IPS-NIHi7 (cell line): ENCODE measurements at regions not wholly inside any gene's neighbourhood (a gene's known extent, or its start where the extent isn't known, plus 50 kb on each side); places are given as distances from the start of the nearest gene placed in this dataset.

Experiments used
- DNase-seq: peaks from one replicate; pipeline ENCODE4 v3.0.0; 2012; ENCODE audit warnings: mixed read lengths; ENCODE audit errors: extremely low spot score

DNA sequence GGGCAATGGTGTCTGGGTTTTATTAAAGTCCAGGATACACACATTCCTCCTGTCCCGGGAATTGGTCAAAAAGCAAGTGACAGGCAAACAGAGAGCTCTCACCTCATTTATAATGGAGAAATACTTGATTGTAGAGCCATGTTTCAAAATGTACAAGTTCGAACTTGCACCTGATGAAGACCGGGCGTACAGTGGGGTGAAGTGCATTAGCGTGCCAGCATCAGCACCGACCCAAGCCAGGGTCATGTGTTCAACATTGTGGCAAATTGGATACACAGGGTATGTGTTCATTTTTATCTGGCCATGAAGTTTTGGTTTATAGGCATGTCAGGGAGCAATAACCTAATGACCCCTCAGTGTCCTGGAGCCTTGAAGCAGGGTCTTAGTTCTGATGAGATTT lies 472.5 kb downstream of the IRX1 start:
- DNase-seq: no peak

DNA sequence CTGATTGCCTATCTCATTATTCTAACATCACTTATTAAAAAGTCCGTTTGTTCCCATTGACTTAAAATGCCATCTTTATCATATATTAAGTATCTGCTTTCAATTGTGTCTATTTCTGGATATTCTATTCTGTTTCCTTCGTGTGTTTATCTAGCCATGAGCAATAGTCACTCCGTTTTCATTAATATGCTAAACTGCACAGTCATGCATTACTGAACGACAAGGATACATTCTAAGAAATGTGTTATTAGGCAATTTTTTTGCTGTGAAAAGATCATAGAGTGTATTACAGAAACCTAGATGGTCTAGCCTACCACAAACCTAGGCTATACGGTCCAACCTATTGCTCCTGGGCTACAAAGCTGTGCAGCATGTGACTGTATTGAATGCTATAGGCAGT lies 482.9 kb downstream of the IRX1 start:
- no peak for DNase-seq

DNA sequence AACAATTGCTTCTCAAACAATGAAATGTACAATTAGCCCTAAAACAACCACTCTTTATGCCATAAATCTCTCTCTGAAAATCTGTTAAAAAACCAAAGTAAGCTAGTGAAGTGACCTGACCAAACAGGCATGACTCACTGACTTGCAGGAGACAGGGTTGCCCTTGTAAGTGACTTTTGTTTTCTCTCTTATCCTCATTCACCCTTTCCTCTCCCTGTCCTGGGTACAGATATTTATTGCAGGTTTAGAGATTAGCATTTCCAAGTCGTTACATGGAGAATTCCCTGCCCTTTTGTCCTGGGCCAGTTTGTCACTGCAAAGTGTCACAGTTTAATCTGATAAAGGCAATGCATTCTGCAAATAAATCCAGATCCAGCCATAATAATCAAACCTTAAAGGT lies 484.2 kb downstream of the IRX1 start:
- no peak for DNase-seq

DNA sequence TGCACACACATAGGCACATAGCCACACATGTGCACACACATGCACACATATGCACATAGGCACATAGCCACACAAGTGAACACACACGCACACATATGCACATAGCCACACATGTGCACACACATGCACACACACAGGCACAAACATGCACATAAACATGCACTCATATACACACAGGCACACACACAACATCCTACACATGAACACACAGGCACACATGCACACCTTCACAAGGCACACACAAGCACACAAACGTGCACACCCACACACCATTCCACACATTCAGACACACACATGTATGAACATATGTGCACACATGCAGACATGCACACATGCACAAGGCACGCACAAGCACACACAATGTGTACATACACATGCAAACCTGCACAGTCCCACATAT lies 484.7 kb downstream of the IRX1 start:
- no peak for DNase-seq

DNA sequence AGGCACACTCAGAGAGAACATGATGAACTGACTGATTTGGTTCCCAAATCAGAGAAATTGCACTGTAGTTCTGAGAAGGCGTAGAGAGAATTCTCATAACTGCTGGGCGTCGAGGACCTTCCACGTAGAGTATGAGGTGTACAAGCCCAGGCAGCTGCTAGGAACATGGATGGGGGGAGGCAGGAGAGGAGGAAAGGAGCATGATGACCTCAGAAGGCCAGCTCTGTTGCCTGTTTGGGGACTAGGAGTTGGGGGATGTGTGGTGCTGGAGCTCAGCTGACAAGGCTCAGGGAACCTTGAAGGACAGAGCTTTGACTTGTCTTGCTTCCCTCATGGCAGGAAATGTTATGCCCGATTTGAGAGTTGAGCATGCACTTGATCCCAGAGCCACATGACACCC lies 485.4 kb downstream of the IRX1 start:
- DNase-seq: no peak

DNA sequence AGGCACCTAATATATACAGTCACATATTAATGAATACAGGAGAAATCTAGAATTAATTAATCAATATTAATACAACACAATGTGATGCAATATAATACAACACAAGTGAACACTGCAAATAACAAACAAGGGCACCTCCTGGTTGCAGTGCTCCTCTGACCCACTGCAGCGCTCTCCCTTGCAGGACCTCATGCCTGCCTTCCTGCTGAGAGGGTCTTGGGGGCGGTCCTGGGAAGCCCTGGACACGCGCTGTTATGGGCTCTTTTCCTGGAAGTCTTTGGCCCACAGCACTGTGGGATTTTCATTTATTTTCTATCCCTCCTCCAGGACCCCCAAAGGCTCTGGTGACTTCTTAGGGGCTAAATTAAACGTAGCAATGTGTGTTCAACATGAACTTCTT lies 485.8 kb downstream of the IRX1 start:
- DNase-seq: no peak

DNA sequence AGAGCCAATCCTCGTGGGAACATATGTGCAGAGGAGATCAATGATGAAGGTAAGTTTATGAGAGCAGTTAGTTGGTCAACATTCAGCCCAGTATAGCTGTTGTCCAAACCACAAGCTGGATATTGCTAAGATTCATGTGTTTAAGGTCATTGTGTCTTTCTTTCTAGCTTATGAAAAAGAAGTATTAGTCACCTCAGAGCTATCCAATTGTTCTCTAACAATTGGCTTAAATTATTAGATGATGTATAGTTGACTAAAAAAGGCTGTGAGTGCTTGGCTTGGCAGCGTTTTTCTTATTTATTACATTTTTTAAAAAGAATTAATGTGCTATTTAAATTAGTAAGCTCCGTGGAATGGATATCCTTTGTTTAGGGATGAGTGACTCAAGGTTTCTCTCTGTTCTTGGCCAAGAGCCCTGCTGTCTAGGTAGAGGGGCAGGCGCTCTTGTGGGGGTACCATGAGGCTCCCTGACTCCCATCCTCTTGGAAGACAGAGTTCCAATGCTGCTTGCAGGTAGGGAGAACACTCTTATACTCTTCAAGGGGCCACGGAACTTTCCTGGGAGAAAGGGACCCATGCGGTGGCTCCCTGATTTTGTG lies 487.4 kb downstream of the IRX1 start:
- DNase-seq: no peak

DNA sequence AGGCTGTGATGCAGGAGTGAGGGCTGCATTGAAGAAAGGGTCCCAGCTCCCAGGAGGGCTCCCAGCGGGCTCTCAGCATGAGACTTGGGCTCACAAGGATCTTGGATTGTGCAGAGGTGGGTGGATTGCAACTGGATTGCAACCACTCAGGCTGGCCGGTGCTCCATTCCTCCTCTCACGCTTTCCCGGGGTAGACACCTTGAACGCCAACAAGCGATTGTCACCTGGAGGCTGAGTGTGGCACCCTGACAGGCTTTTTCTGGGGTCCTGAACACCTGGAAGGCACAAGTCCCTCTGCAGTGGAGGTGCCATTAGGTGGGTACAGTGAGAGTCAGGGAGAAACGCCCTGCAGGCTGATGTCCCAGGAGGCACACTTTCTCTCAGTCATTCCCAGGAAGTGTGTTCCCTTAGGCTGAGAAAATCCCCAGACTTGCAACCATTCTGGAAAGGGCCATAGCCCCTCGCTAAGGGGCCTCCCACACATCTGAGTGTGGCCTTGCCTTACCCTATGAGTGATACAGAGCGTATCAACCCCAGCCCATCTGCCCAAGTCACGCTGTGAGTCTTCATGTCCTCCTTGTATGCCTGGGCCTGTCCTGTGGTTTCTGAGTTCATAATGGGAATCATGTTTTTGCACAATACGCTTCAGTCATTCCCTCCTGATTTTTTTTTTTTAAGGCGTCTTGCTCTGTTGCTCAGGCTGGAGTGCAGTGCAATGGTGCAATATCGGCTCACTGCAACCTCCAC lies 488.1 kb downstream of the IRX1 start:
- no peak for DNase-seq

DNA sequence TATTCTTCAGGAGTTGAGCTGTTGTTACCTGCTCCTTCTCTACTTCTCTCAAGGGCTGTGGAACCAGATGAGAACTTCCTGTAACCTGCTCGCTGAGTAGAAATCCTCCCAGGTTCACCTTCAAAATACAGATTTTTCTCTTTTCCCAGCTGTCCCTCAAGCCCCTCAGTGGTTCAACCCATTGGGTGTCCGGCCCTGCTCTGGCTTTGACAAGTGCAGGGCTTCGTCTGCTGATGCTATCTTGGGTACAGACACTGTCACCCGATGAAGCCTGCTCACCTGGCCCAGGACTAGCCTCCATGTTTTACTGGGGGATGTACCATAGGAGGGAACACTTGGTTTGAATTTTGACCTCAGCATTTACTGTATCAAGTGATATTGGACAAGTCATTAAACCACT lies 490.4 kb downstream of the IRX1 start:
- DNase-seq: no peak

DNA sequence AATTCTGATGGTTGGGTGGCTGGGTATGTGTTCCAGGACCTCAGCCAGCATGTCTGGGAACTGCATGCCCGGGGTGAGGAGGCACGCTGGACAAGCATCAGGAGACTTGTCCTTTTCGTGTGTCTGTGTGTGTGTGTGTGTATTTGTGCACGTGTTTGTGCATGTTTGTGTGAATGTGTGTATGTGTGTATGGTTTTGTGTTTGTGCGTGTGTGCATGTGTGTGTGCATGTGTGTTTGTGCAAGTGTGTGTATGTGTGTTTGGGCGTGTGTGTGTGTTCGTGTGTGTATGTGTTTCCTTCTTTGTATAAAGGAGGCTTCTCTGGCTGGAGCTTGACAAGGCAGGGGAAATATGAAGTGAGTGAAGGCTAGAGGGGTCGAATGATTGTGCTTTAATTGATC lies 491.5 kb downstream of the IRX1 start:
- no peak for DNase-seq

DNA sequence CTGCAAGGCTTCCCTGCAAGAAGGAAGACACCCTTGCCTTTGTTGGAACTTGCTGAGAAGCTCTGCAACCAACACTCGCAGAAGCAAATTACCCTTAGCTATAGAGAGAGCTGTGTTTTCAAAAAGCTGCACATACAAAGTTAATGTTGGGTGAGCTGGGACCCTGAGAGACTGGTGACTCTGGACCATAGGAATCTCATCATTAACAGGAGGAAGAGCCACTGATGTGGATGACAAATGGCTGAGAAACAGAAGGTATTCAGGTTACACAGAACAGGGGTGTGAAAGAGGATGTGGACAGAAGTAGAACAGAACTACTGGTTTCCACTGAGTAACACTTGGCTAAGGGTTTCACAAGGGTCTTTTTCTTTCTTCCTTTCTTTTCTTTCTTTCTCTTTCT lies 493.5 kb downstream of the IRX1 start:
- DNase-seq: no peak

DNA sequence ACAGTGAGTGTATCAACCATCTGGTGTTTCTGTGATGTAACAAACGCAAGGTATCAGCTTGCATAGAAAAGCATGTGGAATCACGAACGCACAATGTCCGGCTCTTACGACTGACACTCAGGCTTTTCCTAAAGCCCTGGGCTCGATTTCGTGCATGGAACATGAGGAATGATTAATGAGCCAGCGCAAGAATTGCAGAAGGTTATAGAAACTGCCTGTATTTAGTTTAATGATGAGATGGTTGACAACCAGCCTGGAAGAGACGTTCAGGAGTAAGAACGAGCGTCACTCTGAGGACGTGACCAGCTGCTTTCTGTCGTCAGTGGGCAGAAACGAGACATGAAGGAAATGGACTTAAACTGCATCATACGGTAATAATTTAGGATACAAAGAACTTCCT lies 497.6 kb downstream of the IRX1 start:
- DNase-seq: no peak

DNA sequence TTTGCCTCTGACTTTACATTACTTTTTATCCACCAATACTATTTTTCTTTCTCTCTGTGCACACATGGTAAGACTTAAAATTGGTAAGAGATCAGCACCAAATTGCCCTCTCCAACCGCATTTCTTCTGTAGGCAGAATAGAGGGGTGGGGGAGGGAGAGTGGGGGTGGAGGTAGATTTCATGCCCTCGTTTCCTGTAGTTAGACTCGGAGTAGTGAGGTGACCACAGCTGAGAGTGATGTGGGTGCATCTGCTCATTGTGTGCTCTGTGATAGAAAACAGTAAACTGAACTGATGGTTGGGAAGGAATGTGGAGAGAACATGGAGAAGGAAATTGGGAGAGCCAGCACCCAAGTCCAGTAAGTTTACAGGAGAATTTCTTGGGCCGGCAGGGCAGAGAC lies 498.3 kb downstream of the IRX1 start:
- DNase-seq: no peak

DNA sequence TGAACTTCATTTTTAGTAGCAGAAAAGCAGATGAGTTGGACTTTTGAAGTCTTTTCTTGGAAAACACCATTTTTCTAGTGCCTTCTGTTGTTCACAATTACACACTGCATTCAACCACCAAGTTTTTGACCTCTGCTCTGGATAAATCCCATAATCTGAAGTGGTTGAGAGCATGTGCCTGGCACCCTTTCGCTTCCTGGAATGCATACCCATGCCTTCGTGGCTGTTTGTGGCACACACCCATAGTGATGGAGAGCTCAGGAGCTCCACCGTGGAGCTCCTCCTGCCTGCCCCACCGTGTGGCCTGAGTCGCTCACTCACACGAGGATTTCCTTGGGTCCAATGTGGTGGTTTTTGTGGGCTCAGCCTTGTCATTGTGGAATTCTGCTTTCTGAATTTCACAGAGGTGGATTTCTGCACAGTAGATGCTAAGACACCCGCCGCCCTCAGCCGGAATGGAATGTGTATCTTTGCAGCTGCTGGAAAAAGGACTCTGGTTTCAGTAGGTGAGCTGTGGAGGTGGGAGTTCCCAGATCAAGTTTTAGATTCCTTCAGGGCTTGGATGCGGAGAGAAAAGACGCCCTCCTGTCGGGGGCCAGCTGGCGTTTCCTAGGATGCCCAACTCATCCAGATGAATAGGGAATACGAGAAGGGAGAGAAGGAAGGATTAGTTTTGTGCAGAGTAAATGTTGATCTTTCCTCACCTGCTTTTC lies 500.4 kb downstream of the IRX1 start:
- no peak for DNase-seq

DNA sequence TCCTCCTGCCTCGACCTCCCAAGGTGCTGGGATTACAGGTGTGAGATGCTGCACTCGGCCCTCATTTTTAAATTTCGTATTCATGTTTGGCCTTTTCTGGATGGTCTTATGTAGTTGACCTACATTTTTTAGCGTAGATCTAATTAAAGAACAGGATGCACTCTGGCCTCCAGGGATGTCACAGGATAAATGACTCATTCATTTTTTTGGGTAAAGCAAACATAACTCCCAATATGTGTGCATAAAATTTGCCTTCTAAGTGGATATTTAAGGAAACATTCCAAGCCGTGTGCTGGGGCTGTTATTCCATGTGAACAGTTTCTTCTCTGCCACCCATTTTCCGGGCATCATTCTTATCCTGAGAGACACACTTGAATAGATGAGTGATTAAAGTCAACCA lies 501.6 kb downstream of the IRX1 start:
- no peak for DNase-seq

DNA sequence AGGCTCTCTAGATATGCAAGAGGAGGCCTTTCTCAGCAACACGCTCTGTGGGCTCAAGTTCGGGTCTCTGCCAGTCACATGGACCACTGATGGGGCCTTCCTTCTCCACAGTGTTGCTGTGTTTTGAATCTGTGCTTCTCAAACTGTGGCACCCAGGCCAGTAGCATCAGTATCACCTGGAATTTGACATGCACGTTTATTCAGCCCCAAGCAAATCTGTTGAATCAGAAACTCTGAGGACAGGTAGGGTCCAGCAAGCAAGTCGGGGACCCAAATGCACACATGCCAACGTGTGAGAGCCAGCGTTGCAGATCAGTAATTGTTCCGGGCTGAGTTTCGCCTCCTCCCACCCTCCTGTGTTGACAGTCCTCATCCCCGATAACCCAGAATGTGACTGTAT lies 502.6 kb downstream of the IRX1 start:
- no peak for DNase-seq

DNA sequence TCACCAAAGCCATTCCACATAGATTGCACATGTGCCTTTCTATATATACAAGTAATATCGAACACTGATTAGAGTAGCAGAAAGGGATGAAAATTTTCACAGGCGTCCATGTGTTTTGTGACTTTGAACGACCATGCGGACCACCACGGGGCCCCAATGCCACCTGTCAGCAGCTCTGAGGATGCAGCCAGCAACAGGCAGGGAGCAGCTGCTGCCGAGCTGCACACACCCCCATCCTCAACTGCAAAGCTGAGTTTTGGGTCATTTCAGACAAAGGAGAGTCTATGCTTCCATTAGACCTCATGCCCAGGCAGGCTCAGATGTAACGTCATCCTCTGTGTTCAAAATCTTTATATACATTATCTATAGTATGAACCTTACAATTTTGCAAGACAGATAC lies 503.8 kb downstream of the IRX1 start:
- DNase-seq: no peak

DNA sequence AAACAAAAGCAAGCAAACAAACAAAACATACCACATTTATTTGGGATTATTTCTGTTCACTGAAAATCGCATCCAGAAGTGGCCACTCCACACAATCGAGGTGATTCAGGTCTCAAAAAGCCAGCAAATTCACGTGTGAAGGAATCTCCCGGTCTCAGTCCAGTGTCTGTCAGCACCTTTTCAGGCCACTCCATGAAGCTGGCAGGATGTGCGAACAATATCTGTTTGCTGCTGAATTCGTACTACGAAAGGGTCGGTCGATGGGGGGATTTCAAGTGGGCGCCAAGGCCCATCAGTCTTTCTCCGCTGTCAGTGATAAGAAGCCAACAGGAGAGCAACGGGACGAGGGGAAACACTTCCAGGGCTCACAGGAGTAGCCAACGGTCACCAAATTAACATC lies 505.1 kb downstream of the IRX1 start:
- no peak for DNase-seq

DNA sequence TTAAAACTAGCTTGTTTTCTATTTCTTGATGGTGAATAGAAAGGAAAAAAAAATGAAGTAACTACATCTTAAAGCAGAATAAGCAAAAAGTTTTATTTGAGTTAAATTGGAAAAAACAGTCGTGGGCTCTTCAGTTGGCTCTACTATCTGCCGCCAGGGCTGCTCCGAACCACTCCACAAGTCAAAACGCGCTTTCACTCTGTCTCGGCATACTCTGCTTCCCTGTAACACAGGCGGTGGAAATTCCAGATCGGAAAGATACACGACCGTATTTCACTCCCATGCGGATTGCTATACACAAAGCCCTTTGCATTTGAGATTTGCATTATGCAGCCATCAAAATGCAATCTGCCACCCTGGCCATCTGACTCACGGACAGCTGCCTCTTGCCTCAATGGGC lies 505.6 kb downstream of the IRX1 start:
- no peak for DNase-seq

DNA sequence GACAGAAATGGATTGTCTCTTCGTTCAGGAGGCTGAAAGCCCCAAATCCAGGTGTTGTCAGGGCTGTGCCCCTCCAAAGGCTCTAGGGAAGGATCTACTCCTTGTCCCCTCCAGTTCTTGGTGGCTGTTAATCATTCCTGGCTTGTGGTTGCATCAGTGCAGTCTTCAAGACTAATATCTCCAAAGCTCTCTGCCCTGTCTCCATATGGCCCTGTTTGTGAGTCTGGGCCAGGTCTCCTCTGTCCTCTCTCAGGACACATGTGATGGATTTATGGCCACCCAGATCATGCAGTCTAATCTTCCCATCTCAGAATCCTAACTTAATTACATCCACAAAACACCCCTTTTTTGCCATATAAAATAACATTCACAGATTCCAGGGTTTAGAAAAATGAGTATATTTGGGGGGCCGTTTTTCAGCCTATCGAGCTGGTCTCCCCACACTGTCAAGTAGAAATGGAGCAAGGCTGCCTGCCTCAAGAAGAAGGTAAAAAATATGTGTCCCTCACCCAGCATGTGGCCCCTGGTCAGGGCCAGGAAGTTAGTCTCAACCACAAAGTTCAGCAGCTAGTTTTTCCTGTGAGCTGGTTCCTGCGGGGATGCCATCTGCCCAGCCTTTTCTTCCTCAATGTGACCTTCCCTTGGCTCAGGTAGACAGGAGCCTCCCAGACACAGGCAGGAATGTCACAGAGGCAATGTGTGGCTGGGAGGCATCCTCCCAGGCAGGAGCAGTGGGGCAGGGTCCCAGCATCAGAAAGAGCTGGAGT lies 509.4 kb downstream of the IRX1 start:
- DNase-seq: no peak

DNA sequence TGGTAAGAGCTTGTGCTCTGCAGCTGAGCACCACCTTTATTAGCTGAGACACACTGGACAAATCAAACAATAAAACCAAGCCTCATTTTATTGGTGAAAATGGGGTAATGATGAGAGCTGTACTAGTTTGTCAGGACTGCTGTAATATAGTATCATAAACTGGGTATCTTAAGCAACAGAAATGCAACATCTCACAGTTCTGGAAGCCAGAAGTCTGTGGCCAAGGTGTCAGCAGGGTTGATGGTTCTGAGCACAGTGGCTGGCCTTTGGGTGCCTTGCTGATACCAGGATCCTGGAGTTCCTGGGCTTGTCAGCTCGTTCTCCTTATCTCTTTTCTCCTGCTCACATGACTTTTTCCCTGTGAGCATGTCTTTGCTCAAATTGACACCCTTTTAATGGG lies 513.1 kb downstream of the IRX1 start:
- no peak for DNase-seq

DNA sequence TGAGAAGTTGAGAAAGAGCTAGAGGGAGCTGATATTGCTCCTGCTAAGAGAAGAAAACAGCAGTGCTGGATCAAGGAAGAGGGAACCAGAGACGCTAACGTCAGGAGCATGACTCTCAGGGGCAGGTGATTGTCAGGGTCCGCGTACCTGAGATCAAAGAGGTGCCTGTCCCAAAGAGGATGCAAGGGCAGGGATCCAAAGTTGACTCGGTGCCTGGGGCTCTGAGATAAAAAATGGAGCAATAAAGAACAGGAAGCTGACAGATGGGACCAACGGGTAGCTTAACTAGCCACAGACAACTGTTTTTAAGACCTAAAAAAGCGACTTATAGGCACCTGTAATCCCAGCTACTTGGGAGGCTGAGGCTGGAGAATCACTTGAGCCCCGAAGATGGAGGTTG lies 517.8 kb downstream of the IRX1 start:
- DNase-seq: no peak

DNA sequence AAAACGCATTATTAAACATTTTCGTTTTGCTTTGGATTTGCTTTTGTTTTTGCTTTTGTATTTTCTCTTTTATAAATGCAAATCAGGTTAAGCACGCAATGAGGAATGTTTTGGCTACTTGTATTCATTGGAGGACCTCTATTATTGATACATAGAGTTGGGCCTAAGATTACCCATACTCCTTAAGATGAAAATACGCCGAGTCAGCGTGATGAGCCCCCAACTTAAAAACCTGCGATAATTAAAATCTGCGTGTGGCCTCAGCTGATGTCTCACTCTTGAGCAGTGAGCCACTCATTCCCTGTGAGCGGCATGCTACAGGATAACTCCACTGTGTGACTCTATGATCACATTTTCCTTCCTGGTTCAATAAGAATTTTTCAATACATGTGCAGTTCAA lies 518.3 kb downstream of the IRX1 start:
- no peak for DNase-seq
